GM12878 (cell line): ENCODE measurements at regions not wholly inside any gene's neighbourhood (a gene's known extent, or its start where the extent isn't known, plus 50 kb on each side); places are given as distances from the start of the nearest gene placed in this dataset.

Experiments
- ATAC-seq: fragments of 200-7000 bp; cut with Tn5 transposase; 3 replicates; pipeline ENCODE4 v1.9.1; 2020; ENCODE audit warnings: mild to moderate bottlenecking, moderate library complexity
- BruUV-seq: library from RNA; stranded (reverse); fragments of 400-500 nt; replicated peaks from 2 replicates; lab custom pipeline; 2021; lab: Mats Ljungman, UMichigan
- CTCF ChIA-PET: fragments of 300-600 bp; sonication (Branson Sonifier 250); formaldehyde crosslinking; extraction: SDS; loops from one replicate; lab custom pipeline; 2021; ENCODE audit warnings: inconsistent platforms; lab: Yijun Ruan, JAX
- POLR2A ChIA-PET: fragments of 350-600 bp; formaldehyde crosslinking; extraction: SDS; loops from one replicate; lab custom pipeline; 2021; ENCODE audit warnings: inconsistent platforms; lab: Charles Lee
- RAD21 ChIA-PET: fragments of 300-600 bp; sonication (Branson Sonifier 250); formaldehyde crosslinking; loops from one replicate; lab custom pipeline; 2023; ENCODE audit warnings: antibody characterized with exemption; ENCODE audit not compliant: unreplicated experiment; lab: Charles Lee
- SMC1A ChIA-PET: fragments of 300-600 bp; sonication (Branson Sonifier 250); formaldehyde crosslinking; loops from one replicate; lab custom pipeline; 2023; ENCODE audit not compliant: unreplicated experiment, uncharacterized antibody; lab: Charles Lee
- DNase-seq: peaks from one replicate; pipeline ENCODE4 v3.0.0-alpha.2; 2011; ENCODE audit warnings: low read depth, low spot score
- FAIRE-seq: peaks from 3 replicates; lab custom pipeline; 2011; peaks lifted over from hg19 to GRCh38; lab: Jason Lieb, UNC
- H2AFZ ChIP-seq: 2 replicates; pipeline ENCODE4 v1.6.0; 2011; ENCODE audit warnings: low read depth, low read length, control low read depth; ENCODE audit not compliant: control insufficient read depth
- H3K27ac ChIP-seq: 2 replicates; pipeline ENCODE4 v1.5.1; 2011; ENCODE audit warnings: control low read depth; ENCODE audit not compliant: control insufficient read depth, insufficient read depth
- H3K27me3 ChIP-seq, 2 experiments: replicated peaks in 1 of 2; 2 replicates each; pipeline versions ENCODE4 v1.6.0 to v1.6.1; 2011; ENCODE audit warnings: low read length in 1 of 2; ENCODE audit not compliant: control insufficient read depth in 2 of 2, insufficient read depth in 2 of 2
- H3K36me3 ChIP-seq, 2 experiments: 2 replicates each; pipeline ENCODE4 v1.5.1; 2011; ENCODE audit warnings: low read length in 1 of 2; ENCODE audit not compliant: control insufficient read depth in 2 of 2, insufficient read depth in 2 of 2
- H3K4me1 ChIP-seq: 2 replicates; pipeline ENCODE4 v1.6.1; 2011; ENCODE audit warnings: mild to moderate bottlenecking, low read length, moderate library complexity, mixed read lengths; ENCODE audit not compliant: control insufficient read depth, insufficient read depth
- H3K4me2 ChIP-seq: 2 replicates; pipeline ENCODE4 v1.6.0; 2011; ENCODE audit warnings: control low read depth; ENCODE audit not compliant: control insufficient read depth, insufficient read depth
- H3K4me3 ChIP-seq: fragments of 200-600 bp; sonication (generic); 2 replicates; pipeline ENCODE4 v1.5.1; 2016
- H3K79me2 ChIP-seq: 2 replicates; pipeline ENCODE4 v1.6.0; 2011; ENCODE audit warnings: low read length; ENCODE audit not compliant: control insufficient read depth, insufficient read depth
- H3K9ac ChIP-seq: 2 replicates; pipeline ENCODE4 v1.8.0; 2011; ENCODE audit warnings: low read length, control low read depth, mixed read lengths; ENCODE audit not compliant: control insufficient read depth, insufficient read depth
- H3K9me3 ChIP-seq: replicated peaks from 3 replicates; pipeline ENCODE4 v1.5.1; 2011; ENCODE audit warnings: mild to moderate bottlenecking, low read length; ENCODE audit not compliant: control insufficient read depth, insufficient read depth
- H4K20me1 ChIP-seq: 2 replicates; pipeline ENCODE4 v1.6.0; 2011; ENCODE audit not compliant: control insufficient read depth, insufficient read depth
- ASH2L ChIP-seq: fragments of 300-600, 200-600 bp; sonication (generic); IDR thresholded peaks from 2 replicates; pipeline ENCODE4 v1.6.1; 2017; ENCODE audit warnings: low read depth, mild to moderate bottlenecking, borderline replicate concordance
- ATF2 ChIP-seq: IDR thresholded peaks from 2 replicates; pipeline ENCODE4 v1.6.1; 2012; ENCODE audit warnings: low read length, inconsistent platforms
- CBX3 ChIP-seq: fragments of 200-600 bp; sonication (generic); IDR thresholded peaks from 2 replicates; pipeline ENCODE4 v1.6.1; 2016; ENCODE audit warnings: low read depth, borderline replicate concordance
- E2F8 ChIP-seq: fragments of 450-650 bp; IDR thresholded peaks from 2 replicates; pipeline ENCODE4 v1.6.1; 2018; ENCODE audit warnings: mild to moderate bottlenecking, low read depth, moderate library complexity; ENCODE audit not compliant: partially characterized antibody
- FOXK2 ChIP-seq: fragments of 450-650 bp; IDR thresholded peaks from 2 replicates; pipeline ENCODE4 v1.6.1; 2017; ENCODE audit warnings: mild to moderate bottlenecking, moderate library complexity
- KLF5 ChIP-seq: fragments of 450-650 bp; IDR thresholded peaks from 2 replicates; pipeline ENCODE4 v1.6.1; 2014; ENCODE audit warnings: mild to moderate bottlenecking; ENCODE audit not compliant: partially characterized antibody
- NRF1 ChIP-seq: conservative IDR thresholded peaks from 2 replicates; pipeline ENCODE4 v1.6.1; 2011; ENCODE audit warnings: mild to moderate bottlenecking, low read depth, low read length, improper control_type of control experiment
- POLR2AphosphoS5 ChIP-seq: IDR thresholded peaks from 2 replicates; pipeline ENCODE4 v1.6.1; 2011; ENCODE audit warnings: mild to moderate bottlenecking, low read length, inconsistent platforms
- SMC3 ChIP-seq: IDR thresholded peaks from 2 replicates; pipeline ENCODE4 v1.6.1; 2011; ENCODE audit warnings: low read length, improper control_type of control experiment, borderline replicate concordance
- SPI1 ChIP-seq: IDR thresholded peaks from 2 replicates; pipeline ENCODE4 v1.6.1; 2011; ENCODE audit warnings: low read depth, mild to moderate bottlenecking, low read length, moderate library complexity, borderline replicate concordance; ENCODE audit not compliant: insufficient read depth
- ZBTB40 ChIP-seq: fragments of 450-650 bp; IDR thresholded peaks from 2 replicates; pipeline ENCODE4 v1.6.1; 2016; ENCODE audit warnings: mild to moderate bottlenecking, moderate library complexity, borderline replicate concordance
- WGBS: methylation state at CpG from one replicate; pipeline ENCODE4 v1.1.6; 2016; ENCODE audit warnings: low lambda C conversion rate; ENCODE audit not compliant: insufficient replicate concordance, insufficient coverage; ENCODE audit errors: missing lambda C conversion rate; 5-methylcytosine and 5-hydroxymethylcytosine counted together
- in situ Hi-C: fragments of 300-500 bp; cut with MboI; formaldehyde crosslinking; loops from 9 replicates; pipeline ENCODE4 v1.14.3; 2018; ENCODE audit warnings: mixed read lengths
- intact Hi-C: fragments of 100-400 bp; cut with micrococcal nuclease; formaldehyde crosslinking; loops from one replicate; pipeline ENCODE4 v1.14.2; 2022; ENCODE audit not compliant: unreplicated experiment
- TF ChIP-seq, protein P1 (sequence below): fragments of 450-650 bp; IDR thresholded peaks from 2 replicates; pipeline ENCODE4 v1.6.1; 2017; ENCODE audit warnings: low read depth, mild to moderate bottlenecking, moderate library complexity
- TF ChIP-seq, protein P2 (sequence below): fragments of 450-650 bp; IDR thresholded peaks from 2 replicates; pipeline ENCODE4 v1.6.1; 2014; ENCODE audit warnings: mild to moderate bottlenecking

DNA sequence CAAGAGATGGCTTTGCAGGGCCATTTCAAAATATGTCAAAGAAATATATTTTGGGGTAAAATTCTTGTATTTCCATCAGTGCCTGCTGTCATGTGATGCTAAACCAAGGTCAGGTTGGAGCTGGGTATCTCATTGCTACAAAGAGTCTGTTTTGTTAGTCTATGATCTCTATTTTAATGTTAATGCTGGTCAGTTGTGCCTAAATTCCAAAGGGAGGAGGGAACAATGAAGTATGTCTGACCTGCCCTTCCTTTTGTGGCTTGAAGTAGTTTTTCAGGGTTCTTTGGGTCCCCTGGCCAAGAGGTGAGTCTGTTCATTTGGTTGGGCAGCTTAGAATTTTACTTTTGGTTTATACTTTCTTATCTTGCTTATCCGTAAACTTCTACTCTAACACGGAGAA lies 61.6 kb upstream of the DYNAP start (continued):
- TF ChIP-seq E2F8 (no peak), FOXK2 (no peak), NRF1 (no peak), CBX3 (no peak), SMC3 (no peak), ATF2 (no peak), ASH2L (no peak)

DNA sequence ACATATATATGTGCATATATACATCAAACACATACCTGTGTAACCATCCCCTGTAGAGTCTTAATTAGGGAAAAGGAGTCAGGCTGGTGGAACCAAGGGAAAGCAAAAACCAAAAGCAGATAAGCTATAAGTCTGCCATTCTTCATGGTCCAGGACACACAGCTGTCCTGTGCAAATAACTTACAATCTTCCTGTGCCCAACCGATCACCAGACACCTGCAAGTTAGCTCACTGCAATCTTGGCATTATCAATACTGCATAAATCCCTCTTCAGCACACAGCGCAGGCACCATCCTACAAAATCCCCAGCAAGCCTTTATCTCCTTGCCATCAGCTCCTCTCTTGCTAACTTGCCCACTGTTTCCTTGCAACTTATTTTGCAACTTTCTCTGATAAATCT lies 60.8 kb upstream of the DYNAP start:
- ChIA-PET POLR2A (no interaction called here), CTCF (interaction anchor here (0.7 to 1.0 kb wide), 2 partner anchors 86 to 89 kb away, joined by 3 read pairs; no protein-coding TSS in a partner anchor), SMC1A (no interaction called here), RAD21 (no interaction called here)
- WGBS: 0% methylated on average over 2 of the region's 2 CpGs
- intact Hi-C loops: no loop called here
- H3K27ac ChIP-seq: no peak overlapping the region
- H4K20me1 ChIP-seq: no peaks in the 10 kb centered on the region
- H2AFZ ChIP-seq: no peak overlapping the region
- no peaks in the 10 kb centered on the region for H3K36me3 ChIP-seq
- H3K4me2 ChIP-seq: no peak overlapping the region
- no peaks in the 10 kb centered on the region for H3K27me3 ChIP-seq
- DNase-seq (no peak), ATAC-seq (no peak), FAIRE-seq (no peak)
- in situ Hi-C loops: no loop called here
- H3K79me2 ChIP-seq: no peaks in the 10 kb centered on the region
- no TSS peak for BruUV-seq
- H3K4me1 ChIP-seq: no peaks in the 10 kb centered on the region
- no peaks in the 10 kb centered on the region for H3K9me3 ChIP-seq
- H3K9ac ChIP-seq: no peak overlapping the region
- H3K4me3 ChIP-seq: no peak overlapping the region
- TF ChIP-seq, protein P1, sequence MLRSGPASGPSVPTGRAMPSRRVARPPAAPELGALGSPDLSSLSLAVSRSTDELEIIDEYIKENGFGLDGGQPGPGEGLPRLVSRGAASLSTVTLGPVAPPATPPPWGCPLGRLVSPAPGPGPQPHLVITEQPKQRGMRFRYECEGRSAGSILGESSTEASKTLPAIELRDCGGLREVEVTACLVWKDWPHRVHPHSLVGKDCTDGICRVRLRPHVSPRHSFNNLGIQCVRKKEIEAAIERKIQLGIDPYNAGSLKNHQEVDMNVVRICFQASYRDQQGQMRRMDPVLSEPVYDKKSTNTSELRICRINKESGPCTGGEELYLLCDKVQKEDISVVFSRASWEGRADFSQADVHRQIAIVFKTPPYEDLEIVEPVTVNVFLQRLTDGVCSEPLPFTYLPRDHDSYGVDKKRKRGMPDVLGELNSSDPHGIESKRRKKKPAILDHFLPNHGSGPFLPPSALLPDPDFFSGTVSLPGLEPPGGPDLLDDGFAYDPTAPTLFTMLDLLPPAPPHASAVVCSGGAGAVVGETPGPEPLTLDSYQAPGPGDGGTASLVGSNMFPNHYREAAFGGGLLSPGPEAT: no peak
- no peak for TF ChIP-seq POLR2AphosphoS5
- TF ChIP-seq SPI1: no peak
- no peak for TF ChIP-seq ZBTB40
- no peak for TF ChIP-seq KLF5
- TF ChIP-seq, protein P2, sequence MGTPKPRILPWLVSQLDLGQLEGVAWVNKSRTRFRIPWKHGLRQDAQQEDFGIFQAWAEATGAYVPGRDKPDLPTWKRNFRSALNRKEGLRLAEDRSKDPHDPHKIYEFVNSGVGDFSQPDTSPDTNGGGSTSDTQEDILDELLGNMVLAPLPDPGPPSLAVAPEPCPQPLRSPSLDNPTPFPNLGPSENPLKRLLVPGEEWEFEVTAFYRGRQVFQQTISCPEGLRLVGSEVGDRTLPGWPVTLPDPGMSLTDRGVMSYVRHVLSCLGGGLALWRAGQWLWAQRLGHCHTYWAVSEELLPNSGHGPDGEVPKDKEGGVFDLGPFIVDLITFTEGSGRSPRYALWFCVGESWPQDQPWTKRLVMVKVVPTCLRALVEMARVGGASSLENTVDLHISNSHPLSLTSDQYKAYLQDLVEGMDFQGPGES: no peak
